Renal pelvis (tissue), 1 donor: ENCODE measurements at regions not wholly inside any gene's neighbourhood (a gene's known extent, or its start where the extent isn't known, plus 50 kb on each side); places are given as distances from the start of the nearest gene placed in this dataset.
A peak's percentile ranks its signal among the peaks of the same experiment; 100 is the strongest.
"Not testable (repeated sequence)": the region's sequence is repeated elsewhere in the genome, so short reads cannot be mapped to it uniquely, and the experiment has no call there.

Experiments used
- DNase-seq: peaks from one replicate; pipeline ENCODE4 v3.0.0-alpha.2; 2013

DNA sequence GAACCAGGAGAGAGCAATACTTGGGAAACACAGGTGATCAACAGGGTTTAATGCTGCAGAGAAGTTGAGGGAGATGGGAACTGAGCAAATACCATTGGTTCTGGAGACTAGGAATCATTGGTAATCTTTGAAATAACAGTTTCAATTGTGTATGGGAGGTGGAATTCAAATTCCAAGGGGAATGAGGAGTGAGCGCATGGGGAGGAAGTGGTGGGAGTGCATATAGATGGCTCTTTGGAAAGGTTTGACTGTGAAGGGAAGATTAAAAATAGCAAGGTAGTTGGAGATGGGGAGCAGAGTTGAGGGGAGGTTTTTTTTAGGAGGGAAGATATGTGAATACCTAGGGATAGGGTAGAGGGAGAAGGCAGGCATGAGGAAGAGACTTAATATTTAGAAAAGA, 51.1 kb upstream of the ROPN1 start:
- no peak for DNase-seq

DNA sequence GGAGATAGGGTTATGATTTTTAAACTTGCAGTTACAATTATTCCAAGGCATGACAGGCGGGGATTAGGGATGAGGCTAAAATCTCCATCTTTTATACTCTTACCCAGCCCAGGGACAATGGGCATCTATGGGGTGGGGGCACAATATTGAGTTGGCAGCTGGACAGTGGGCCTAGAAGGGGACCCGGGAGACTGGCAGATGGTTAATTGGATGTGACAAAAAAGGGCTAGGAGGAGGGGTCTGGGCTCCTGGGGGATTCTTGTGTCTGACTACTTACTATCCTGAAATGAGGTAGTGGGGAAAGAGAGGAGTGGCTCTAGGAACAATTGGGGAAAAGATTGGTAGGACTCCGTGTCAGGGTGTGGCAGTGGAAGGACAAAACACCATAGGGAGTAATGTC, 53.0 kb upstream of the ROPN1 start:
- no peak for DNase-seq

DNA sequence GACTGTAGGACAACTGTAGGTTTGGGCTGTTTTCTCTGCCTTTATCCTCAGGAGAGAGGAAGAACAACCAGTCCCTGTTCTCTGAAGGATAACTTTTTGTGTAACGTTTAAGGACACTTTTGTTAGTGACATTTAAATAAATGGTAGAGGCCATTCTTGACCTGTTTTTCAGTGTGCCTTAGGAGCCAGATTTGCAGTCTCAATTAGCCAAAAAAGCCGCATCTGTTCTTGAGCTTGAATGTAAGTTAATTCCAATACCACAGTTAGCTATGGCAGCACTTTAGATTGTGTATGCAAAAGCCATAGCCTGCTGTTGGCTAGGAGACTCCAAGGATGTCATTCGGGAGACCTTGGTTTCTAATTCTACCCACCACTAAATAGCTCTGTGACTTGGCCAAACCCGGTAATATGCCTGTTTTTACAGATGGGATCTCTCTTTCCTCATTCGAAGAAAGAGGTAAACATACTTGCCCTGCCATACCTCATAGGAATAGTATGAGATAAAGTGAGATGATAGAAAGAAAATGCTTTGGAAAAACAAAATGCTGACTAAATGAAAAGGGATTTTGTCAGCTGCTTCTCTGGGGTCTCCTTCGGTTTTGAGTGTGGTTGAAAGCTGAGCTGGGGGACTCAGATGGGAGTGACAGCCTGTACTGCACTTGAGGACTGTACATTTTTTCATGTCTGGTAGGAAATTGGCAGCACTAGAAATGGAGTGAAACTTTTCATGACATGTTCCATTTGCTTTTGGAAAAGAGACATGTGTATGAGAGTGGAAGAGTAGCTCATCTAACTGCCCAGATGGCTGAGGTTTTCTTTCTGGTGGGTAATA, 57.3 kb upstream of the ROPN1 start:
- no peak for DNase-seq

DNA sequence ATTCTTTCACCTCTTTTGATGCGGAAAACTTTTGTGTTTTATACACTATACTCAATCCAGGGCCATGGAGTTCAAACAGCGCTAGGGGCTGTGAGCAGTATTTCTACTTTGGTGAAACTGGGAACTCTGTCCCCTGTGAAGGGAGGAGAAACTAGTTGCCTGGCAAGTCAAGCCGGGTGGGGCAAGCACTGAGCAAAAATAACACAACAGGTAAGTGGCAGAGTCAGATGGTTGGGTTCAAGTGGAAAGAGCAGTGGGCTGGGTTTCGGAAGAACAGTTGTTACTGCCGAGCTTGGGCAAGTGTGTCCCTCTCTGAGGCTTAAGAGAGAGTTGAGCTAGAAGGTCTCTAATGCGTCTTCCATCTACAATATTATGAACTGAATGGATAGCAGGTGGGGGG, 59.7 kb upstream of the ROPN1 start:
- DNase-seq, result no peak

DNA sequence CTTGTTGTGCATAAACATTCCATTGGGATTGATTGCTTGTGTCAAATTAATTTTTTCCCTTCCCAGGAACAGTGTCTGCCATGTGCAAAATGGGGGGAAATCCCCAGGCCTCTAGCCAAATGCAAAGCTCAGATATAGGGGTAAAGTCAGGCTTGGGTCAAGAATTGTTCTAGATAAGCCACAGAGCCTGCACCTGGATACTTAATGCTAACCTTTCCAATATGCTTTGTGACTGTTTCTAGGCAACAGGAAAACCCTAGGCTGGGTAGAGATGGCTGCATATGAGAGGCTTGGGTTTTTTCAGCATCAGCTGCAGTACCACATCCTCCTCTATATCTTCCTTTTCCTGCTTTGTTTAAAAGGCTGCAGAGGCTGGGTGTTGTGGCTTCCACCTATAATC, 61.9 kb upstream of the ROPN1 start:
- no peak for DNase-seq

DNA sequence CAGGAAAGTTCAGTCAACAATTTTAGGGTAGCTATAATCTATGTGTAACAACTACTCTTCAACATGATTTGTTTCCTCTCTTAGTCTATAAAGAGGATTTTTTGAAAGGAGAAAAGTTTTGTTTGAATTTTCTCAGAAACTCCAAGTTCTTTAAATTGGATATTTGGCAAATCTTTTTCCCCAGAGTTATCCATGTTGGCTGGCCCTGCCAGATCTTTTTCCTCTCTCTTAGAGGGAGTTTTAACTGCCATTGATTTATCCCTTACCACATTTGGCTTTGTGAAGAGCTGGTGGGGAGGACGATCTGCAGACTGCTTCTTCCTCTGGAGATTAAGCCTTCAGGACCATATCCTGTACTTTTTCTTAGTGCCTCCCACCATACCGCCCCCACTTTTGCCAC, 64.9 kb upstream of the ROPN1 start:
- no peak for DNase-seq

DNA sequence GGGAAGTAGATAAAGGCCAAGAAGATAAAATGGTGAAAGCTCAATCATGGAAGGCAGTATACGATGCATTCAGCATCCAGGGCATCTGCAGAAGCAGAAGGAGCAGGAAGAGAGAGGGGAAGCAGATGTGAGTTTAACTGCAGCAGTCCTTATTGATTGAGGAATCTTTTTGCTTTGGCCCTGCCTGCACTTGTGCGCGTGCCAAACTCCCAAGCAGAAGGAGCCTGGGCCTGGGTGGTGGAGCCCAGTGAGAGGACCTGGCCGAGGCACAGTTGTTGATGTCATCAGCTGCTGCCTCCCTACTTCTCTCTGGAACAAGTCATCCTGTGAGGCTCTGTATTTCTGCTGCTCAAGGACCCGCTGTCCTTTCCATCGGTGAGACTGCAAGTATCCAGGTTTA, 65.5 kb upstream of the ROPN1 start:
- no peak for DNase-seq

DNA sequence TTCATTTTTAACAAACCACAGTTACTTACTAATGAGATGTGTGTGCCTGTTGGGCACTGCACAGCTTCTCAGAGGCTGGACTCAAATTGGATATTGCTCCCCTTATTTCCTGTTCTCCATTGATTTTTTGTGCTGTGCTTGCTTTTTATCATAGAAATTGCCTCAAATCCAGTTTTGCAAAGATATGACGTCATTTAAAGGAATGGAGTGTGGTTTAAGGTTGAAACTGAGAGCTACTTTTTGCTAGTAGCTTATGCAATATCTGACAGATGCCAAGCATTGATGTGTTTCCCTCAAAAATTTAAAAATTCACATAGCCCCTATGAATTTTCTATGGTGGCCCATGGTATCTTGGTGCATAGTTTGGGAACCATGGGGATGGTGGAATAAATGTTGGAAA, 67.7 kb upstream of the ROPN1 start:
- no peak for DNase-seq

DNA sequence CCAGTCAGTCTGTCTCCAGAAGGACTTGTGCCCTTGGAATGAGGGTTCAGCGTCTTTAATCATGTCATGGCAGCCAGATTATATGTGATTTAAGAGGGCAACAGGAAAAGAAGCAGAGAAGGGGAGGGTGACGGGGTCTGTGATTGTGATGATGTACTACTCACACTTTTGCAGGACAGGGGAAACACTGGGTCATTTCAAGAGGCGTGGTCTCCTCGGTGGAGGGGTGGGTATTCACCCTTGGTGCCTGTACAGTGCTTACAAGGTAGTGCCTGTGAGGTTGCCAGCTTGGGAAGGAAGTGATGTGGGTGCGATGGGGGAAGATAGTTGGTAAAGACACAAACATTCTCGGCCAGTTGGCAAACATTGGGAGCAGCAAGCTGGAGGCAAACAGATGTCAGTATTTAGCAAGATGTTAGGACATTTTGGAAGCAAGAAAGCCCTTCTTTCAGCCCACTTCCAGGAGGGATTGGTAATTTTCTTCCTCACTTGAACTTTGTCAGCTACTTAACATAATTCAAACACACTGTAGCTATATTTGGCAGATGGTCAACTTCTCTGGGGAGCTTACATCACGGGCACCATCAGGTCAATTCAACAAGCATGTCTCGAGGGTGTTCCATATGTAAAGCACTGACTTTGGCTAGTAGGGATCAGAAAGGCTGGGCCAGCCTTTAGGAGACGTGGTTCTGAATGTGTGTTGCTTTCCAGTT, 71.4 kb upstream of the ROPN1 start:
- DNase-seq, result no peak

DNA sequence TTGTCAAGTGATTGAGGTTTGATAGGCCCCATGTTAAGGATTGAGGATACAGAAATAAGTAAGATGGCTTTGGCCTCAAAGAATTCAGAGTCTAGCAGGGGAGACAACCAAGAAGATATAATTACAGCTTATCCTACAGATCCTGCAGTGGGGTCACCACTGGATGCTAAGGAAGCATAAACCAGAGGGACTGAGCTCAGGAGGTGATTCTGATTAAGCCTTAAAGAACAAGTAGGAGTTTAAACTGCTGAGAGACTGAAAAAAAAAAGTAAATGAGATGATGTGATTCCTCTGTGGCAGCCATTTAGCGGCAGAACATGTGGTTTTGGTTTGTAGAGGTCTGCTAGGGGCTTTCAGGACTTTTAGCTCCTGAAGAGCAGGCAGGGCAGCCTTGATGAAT, 72.1 kb upstream of the ROPN1 start:
- DNase-seq, result no peak

DNA sequence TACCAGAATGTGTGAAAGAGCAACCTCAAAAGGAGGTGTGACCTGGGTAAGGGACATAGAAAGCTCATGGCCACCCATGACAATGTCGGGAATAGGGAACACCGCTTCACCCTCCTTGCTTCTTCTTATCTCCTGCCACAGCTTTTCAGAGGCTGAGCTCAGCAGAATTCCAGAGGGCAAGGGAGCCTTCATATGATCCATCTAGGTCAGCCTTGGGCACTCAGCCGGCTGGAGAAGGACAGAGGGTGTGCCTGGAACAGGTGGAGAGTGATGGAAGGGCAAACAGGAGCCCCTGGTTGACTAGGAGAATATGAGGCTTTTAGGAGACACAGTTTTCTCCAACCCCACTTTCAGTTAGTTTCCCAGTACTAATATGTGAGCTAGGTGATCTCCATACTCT, 74.6 kb upstream of the ROPN1 start:
- not testable (repeated sequence) for DNase-seq

DNA sequence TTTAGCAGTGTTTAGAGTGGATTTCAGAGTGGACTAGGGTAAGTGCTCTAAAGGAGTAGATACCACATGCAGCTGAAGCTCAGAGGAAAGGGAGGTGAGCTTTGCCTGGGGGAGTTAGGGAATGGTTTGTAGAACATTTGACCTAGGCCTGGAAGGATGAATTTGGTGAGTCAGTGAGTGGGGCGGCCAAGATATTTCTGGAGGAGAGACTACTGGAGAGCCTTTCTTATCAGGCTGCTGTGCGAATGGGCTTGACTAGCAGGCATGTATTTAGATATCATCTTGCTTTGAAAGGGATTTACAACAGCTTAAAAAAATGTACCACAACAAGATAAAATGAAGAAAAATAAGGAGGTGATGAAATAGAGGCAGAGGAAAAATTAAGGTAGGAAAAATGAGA, 77.8 kb upstream of the ROPN1 start:
- not testable (repeated sequence) for DNase-seq

DNA sequence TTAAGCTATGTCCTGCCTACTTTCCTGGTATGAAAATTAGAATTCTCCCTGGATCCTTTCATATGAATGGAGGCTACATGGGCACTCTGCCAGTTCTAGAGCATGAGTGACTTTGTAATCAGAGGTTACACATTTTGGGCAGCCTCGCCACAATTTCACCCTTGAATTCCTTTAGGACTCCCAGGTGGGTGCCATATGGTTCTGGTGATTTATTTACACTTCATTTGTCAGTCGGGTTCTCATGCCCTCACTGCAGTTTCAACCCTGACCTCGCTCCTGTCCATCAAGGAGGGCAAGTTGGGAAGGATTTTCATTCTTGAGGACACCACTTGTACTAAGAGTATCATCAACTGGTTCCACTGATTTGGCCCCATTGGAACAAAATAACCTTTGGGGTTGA, 83.2 kb upstream of the ROPN1 start:
- DNase-seq, result not testable (repeated sequence)

DNA sequence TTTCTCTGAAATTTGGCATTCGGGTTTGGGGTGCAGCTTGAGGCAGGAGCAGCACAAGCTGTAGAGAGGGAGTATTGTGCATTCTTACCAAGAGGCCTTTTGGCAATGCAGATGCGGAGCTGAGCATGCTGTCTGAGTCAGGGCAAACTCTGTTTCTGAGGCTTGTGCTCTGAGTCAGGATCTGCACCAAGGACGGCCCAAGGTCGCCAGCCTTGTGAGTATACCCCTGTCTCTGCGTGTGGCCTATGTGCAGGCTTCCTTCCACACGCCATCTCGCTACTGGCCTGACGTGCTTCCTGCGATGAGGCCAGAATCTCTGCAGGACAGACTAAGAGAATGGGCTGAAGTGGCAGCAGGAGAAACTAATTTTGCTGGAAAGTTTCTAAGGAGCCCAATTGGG, 83.8 kb upstream of the ROPN1 start:
- no peak for DNase-seq

DNA sequence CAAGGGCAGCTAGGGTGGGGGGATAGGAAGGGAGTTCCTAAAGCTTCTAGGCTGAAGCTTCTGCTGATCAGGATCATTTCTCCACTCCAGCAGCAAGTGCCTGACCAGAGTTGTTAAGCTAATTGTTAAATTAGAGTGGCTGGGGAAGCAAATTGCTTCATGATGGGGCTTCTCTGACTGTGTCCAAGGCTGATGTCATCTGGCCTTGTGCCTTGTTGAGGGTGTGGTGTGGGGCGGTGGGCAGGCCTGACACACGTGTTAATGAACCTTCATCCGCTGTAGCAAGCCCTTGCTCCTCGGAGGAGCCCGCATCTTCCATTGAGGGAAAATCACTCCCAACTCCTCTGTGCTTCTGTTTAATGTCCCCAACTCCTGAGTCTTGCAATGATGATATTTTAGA, 84.3 kb upstream of the ROPN1 start:
- no peak for DNase-seq

DNA sequence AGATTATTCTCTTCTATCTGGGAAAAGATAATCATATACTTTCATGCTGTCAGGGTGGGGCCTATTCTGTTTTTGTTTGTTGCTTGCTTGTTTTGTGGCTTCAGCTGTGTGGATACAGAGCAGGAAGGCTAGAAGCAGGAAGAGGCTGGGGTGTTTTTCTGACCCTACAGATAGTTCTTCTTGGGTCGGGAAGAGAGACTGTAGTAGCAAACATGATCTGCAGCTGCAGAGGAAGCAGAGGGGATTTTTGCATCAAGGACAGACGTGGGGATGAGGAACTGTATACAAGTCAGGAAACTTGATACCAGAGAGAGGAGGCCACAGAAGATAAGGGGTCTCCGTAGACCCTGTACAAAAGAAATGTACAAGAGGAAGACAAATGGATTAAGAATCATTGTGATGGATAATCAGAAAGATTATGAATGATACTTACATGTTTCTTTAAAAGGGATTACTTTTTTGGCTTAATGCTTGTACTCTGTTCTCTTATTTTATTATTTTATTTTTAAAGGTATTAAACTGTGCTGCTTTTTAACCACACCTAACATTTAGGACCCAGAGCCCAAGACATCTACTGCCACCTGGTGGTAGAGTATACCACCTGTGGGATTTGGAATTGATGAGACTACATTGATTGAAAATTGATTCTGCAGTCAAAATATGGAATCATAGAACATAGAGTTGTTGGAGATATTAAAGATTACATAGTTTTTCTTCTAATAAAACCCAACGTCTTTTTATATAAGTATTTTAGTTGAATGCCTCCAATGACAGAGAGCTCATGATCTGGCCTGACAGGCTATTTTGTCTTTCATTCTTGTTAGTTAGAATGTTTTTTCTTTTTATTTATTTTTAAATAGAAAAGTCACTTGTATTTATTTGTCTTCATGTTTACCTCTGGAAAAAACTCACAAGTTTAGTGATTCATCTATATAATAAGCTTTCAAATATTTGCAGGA, 87.3 kb upstream of the ROPN1 start:
- peak; percentile 35 for DNase-seq

DNA sequence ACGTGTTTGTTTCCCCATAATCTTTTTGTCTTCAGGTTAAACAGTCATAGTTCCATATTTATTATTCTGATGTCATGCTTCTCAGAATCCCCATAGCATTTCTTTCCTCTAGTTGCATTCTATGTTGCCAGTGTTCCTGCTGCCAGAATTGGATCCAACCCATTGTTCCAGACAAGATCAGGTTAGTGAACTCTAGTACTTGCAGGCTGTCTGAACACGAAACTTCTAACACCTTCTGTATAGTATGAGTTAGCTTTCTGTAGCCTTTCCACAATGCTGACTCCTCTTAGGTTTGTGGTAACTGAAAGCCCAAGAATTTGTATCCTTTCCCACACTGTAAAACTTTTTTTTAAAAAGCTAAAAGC, 88.0 kb upstream of the ROPN1 start:
- DNase-seq, result no peak

DNA sequence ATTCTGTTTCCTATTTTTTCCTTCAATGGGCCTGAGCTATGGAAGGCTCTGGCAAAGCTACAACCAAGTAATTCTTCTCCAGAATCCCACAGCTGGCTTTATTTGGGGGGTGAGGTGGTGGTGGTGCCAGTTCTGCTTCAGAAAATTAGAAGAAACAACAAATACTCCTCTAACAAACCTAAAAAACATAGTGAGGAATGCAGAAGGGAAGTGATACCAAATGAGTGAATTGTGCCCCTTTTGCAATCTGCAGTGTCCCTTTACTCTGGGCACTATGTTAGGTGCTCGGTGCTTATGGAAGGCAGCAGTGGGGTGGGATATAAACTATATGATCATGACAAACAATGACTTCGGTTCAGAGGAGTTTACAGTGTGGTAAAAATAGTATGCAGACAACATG, 90.4 kb upstream of the ROPN1 start:
- no peak for DNase-seq

DNA sequence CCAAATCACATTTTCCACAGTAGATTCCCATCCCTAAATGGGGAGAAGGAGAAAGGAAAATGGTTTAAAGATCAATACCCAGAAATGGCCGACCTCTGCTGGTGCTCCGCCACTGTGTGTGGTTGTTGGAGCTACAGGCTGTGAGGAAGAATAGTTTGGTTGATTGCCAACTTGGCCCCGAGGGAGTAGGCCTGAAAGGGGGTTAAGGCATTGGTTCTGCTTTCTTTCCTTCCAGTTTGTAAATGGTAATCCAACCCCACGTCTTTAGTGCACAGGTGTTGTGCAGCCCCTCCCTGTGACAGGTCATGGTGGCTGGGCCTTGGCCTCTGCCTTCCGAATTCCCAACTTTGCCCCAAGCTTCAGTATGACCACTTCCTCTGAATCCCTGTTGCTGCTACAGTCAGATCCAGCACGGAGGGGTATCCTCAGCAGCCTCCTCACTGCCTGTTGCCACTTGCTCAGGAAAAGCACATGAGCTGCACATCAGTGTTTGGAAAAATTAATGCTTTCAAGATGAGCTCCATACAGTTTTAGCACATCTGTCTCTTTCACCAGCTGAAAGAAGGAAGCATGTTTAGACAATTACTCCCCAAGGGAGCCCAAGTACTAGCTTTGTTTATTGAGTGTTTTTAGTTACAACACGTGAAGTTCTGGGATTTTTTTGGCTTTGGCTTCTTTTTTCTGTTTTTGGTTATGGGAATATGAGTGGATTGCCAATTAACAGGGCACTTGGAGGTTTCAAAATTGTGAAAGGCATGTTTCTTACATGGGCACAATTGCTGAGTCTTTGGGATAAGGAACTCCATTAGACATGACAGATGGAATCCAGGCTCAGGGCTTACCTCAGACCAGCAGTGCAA, 92.3 kb upstream of the ROPN1 start:
- DNase-seq, result no peak

DNA sequence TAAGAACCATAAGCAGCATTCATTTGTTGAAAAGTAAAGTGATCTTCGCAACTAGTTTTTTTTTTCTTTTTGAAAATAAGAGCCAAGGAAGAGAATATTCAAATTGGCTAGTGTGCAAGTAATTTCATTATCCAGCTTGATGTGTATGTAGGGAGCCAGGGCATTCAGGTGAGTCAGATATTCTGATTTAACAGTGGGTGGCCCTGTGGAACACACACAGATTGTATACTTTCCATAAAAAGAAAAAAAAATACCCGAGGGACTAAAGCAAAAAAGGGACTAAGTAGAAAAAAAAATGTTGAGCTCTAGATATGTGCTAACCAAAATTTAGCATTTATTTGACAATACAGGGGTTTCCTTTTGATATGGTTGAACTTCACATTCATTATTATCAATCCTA, 96.9 kb upstream of the ROPN1 start:
- DNase-seq, result no peak

DNA sequence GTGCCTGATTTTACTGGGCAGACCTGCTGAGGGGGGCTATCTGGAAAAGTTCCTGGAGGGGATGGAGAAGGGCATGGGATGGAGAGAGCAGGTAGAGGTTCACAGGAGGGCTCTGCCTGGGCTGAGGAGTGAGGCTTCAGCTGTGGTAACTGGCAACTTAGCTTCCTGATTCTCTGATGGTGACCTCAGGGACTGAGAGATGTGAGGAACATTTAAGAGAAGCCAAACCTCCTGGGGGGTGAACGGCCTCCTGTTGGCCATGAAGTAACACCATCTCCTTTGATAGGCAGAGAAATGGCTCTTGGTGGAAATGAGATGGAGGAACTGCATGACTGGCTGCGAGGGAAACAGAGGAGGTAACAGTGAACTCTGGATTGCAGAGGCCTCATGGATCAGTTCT, 97.3 kb upstream of the ROPN1 start:
- no peak for DNase-seq

DNA sequence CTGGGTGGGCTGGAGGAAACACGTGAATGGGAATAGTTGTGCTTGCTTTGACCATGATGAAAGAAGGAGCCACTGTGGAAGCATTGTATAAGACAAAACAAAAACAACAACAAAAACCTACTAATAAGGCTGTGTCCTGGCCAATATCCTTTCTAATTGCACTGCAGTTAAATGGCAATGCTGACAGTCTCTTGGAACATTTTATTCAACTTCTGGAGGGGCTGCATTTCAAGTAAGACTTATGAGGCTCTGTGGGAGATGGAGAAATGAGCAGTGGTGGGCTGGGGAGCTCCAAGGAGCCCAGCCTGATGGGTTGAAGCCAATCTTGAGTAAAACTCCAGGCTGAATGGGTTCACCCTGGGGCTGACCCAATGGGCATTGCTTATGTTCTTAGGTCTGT, 99.8 kb upstream of the ROPN1 start:
- no peak for DNase-seq
